HG02973 (cell line): ENCODE measurements at regions not wholly inside any gene's neighbourhood (a gene's known extent, or its start where the extent isn't known, plus 50 kb on each side); places are given as distances from the start of the nearest gene placed in this dataset.

Source experiments
- ATAC-seq: cut with Tn5 transposase; IDR thresholded peaks from one replicate; pipeline ENCODE4 v1.9.1; 2021; ENCODE audit warnings: moderate library complexity; ENCODE audit not compliant: unreplicated experiment

DNA sequence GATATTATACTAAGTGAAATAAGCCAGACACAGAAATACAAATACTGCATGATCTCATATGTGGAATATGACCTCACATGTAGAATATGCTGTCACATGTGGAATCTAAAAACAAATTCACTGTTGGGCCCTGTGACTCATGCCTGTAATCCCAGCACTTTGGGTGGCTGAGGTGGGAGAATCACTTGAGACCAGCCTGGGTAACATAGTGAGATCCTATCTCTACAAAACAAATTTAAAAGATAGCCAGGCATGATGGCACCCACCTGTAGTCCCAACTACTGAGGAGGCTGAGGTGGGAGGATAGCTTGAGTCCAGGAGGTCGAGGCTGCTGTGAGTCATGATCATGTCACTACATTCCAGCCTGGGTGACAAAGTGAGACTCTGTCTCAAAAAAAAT lies 160.3 kb downstream of the PTEN start:
- ATAC-seq, result no peak

GRCh38 chr10:88026031-88026430 lies 162.6 kb downstream of the PTEN start:
- ATAC-seq, result no peak

GRCh38 chr10:88027570-88027969 lies 164.1 kb downstream of the PTEN start:
- no peak for ATAC-seq

- ATAC-seq, result no peak
Observed at GRCh38 chr10:88028072-88028471, 164.6 kb downstream of the PTEN start.

DNA sequence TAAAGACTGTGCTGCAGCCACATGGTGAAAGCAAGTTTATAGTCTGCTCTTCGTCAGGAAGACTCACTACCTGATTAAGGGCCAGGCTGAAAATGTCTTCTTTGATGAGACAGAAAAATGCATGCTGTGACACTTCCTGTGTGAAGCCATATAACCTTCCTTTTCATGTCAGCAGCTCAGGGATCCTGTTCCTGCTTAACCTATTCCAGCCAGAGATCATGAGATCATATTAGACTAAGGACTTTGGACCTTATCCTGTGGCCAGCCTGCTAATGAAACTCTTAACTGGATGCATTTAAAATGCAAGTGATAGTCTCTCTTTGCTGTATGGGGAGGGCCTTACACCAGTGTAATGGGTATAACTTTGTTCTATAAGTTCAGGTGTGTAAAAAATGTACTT lies 165.2 kb downstream of the PTEN start:
- no peak for ATAC-seq

- no peak for ATAC-seq
Observed at GRCh38 chr10:88032566-88032965, 169.1 kb downstream of the PTEN start.

DNA sequence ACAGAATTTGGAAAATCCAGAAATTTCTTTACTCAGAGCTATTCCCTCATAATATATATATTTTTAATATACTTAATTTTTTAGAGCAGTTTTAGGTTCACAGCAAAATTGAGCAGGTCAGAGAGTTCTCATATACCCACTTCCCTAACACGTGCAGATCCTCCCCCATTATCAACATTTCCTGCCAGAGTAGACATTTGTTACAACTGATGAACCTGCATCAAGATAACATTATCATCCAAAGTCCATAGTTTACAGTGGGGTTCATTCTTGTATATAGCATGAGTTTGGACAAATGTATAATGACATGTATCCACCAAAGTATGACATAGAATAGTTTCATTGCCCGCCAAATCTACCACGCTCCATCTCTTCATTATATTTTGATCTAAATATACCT lies 170.0 kb downstream of the PTEN start:
- no peak for ATAC-seq

GRCh38 chr10:88033793-88034192 lies 170.4 kb downstream of the PTEN start:
- no peak for ATAC-seq

DNA sequence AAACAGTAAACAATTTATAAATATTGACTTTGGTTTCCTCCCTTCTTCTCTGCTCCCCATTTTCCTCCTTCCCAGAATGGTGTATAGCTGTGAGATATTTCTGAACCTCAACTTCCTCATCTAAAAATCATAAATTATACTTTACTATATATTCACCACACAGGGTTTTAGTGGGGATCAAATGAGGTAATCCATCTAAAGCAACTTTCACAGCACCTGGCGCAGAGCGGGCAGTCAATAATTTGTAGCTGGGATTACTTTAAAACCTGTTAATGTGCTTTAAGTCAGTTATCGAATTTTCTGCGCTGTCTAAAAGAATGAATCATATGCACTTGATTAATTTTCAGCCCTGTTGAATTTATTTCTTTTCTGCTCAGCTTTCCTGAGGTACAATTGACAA lies 172.7 kb downstream of the PTEN start:
- no peak for ATAC-seq

GRCh38 chr10:88037623-88038022 lies 174.2 kb downstream of the PTEN start:
- no peak for ATAC-seq

DNA sequence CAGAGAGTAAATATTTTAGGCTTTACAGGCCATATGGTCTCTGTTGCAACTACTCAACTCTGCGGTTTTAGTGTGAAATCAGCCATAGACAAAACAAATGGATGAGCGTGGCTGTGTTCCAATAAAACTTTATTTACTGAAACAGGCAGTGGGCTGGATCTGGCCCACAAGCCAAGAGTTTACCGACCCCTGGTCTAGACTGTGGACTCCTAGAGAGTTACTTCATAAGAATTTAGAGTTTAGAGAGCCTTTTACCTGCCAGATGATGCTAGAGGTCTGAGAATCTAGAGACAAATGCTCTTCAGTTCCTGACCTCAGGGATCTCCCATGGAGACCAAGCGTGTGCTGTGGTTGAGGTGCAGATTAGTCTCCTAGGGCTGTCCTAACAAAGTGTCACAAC lies 174.8 kb downstream of the PTEN start:
- ATAC-seq, result no peak

- ATAC-seq, result no peak
Observed at GRCh38 chr10:88039496-88040200, 176.2 kb downstream of the PTEN start.

DNA sequence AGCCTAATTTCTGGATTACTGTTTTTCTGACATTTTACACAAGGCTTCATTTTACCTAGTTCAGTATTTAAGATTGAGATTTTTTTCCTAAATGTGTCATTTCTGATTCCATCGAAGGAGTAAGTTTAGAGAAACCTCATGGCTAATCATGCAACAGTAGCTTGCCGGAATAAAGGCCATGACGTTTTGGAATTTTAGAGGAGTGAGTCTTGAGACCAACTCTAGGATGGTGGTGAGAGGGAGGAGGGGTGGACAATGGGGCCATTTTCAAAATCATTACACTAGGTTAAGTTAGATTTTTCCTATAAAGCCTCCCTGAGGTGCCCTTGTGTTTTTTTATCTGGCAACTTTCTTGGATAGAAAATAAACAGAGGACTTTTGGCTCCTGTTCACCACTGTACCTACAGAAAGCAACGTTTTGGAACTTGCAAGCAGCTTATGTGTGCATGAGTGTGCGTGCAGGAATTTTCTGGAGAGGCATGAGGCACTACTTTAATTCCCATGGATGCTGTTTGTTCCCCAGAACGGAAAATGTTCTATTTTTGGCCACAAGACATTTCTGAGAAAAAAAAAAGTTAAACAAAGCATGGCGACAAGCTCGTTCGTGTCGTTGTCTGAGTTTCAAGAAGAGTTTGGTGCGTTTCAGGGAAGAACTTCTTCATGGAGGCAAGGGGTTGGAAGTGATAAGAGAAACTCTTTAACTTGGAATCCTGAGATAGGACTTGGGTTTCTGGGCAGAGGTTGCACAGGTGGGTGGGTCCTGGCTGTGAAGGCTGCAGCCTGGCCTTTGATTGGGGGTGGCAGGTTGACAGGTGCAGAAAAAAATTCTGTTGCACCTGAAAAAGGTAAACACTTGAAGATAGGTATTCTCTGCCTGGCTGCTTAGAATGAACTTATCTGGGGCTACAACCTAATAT lies 178.1 kb downstream of the PTEN start:
- no peak for ATAC-seq

DNA sequence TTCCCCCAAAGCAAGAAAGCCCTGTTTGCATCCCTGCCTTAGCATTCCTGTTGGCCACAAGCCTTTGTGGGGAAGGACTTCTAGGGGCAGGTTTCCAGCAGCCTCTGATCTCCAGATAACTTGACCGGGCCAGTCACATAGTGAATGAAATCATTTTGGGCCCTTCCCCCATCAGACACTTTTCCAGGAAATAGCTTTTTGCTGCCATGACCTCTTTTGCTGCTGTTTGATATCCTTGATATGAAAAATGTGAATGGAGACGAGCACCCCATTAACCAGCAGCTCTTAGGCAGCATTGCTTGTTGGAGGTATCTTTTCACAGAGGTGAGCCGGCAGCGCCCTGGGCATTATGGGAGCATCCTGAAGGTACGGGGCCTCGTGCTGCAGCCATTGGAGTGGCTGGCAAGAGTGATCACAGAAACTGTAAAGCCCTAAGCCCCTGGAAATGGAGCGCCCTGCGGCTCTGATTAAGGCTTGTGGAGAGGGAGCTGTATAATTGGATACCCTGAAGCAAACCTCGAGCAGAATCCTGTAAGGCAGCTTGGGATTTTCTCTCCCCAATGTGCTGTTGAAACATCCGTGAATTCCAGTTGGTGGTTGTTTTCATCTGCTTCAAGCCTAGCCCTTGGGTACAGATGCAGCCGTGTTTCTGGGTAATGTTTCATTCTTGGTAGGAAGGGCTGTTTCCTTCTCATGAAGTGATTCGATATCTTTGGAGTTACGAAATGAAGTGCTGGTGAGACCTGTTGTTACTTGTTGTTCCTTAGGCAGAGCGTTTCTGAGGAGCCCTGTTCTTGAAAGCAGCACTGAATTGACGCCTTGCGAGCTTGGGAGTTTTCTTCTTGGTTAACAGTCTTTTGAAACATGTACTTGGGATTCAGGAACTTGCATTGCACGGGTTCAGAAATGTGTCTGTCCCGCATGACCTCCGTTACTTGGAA lies 179.0 kb downstream of the PTEN start:
- ATAC-seq, result no peak

DNA sequence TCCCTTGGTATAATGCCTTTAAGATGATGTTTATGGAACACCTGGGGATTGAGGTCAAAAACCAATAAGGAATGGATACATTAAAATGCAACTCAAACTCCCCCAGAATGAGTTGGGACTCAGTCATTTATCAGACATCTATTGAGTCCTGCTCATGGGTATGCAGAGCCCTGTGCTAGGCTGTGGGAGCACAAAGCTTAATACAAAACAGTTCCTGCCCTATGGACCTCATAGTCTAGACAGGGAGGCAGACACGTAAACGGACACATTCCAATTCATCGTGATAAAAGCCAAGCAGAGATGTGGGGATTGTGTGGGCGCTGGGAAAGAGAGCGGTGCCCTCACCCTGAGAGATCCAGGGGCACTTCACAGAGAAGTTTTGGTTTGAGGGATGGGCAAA lies 181.7 kb downstream of the PTEN start:
- ATAC-seq, result no peak

DNA sequence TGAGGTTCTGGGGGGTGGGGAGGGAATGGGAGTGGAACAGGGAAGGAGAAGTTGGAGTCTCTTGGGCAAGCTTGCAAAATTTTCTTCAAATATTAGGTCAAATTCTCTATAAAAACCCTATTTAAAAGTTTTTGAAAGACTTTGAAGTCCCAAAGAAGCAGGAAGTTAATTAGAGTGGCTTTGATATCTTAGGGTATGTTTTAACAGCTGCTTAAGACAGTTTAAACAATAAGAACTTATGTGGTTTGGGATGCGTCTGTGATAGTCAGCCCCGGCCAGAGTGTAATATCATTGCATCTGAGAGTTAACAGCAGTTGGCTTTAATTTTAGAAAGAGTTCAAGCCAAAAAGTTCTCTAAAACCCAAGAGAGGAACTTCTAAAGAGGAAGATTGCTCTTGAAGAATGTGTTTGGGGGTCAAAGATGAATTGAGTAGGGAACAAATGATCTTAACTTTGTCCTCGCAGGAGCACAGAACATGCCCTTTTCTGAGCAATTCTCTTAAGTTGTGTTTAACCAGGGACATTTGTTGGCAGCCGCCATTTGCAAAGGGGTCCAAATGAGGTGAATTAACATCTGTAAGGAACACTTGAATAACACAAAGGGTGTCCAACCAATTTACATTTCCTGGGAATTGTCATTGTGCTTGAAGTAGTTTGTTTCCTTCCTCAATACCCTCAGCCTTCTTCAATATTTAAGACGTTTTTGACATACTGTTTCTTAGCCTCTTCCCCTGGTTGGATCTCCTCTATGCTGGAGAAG lies 182.4 kb downstream of the PTEN start:
- no peak for ATAC-seq

- no peak for ATAC-seq
Observed at GRCh38 chr10:88047579-88047978, 184.2 kb downstream of the PTEN start.

GRCh38 chr10:88048312-88048711 lies 184.9 kb downstream of the PTEN start:
- ATAC-seq, result no peak

DNA sequence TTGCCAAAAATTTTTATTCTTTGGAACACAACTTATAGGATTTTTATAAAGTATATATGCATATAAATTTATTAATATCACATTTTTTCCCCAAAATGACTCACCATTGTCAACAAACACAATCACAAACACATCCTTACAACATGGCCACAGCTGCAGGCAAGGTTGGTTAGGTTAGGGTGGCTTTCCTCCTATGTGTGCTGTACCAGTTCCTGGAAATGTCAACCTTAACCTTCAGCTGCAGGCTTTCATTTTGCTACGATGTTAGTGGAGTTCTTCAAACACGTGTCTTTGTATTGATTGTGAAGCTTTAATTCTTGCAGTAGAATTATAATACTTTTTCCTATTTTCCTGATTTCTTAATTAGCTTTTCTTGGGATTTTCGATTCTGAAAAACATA lies 185.8 kb downstream of the PTEN start:
- no peak for ATAC-seq

GRCh38 chr10:88057720-88058119 lies 194.3 kb downstream of the PTEN start:
- ATAC-seq, result no peak

GRCh38 chr10:88058750-88059149 lies 195.3 kb downstream of the PTEN start:
- no peak for ATAC-seq
